Fibroblast of lung (primary cell): ENCODE measurements at regions not wholly inside any gene's neighbourhood (a gene's known extent, or its start where the extent isn't known, plus 50 kb on each side); places are given as distances from the start of the nearest gene placed in this dataset.
"Not testable (repeated sequence)": the region's sequence is repeated elsewhere in the genome, so short reads cannot be mapped to it uniquely, and the experiment has no call there.

Source experiments
- CTCF ChIP-seq, 2 donors: IDR thresholded peaks in 1 of 2; conservative IDR thresholded peaks in 1 of 2; 1 replicate in 1 of 2; 2 replicates in 1 of 2; pipeline ENCODE4 v1.5.1; 2011 to 2012; ENCODE audit warnings: low read length in 2 of 2, control low read depth in 1 of 2, inconsistent platforms in 1 of 2, low read depth in 1 of 2, mild to moderate bottlenecking in 1 of 2
- EZH2 ChIP-seq: IDR thresholded peaks from 2 replicates; pipeline ENCODE4 v1.5.1; 2012; ENCODE audit warnings: low read length, control low read depth, mild to moderate bottlenecking; ENCODE audit errors: missing control alignments

DNA sequence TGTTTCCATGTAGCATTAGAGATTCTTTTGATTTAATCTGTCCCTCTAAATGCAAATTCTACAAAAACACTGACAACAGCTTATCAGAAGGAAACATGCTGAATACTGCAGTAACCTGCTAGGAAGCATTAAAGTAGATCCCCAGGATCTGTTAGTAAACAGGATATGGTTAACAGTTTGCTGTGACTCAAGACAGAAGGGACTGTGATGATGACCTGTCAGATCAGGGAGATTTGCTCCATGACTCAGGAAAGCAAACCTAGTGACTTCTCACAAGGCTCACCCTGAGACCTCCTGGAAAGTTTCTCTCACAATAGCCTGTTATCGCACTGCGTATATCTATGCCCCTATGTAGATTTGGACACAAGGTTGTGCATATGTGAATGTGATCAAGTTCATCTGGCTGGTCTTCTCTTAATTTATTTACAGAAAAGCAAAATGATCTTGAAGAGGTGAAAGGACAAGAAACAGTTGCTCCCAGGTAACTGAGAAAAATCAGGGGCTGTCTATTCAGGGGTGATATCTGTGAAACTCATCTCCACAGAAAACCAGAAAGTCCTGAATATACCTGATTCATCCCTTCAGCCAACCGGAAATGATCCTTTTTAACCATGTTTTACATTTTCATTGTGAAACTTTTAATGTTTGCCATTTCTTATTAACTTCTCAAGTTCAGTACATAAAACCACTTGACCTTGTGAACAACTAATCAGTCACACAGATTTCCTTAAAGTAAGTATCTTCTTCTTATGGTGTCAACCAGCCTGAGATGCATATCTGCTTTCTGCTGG lies 333.1 kb upstream of the COX7C start:
- TF ChIP-seq CTCF (conservative IDR thresholded peaks at IDR 0.05 in 1 of 2, IDR thresholded peaks at IDR 0.05 in 1 of 2; ENCODE audit: low read depth in 1 of 2, low read length in 2 of 2); EZH2: not testable (repeated sequence)
